Parathyroid adenoma (tissue), 2 donors: ENCODE measurements at regions not wholly inside any gene's neighbourhood (a gene's known extent, or its start where the extent isn't known, plus 50 kb on each side); places are given as distances from the start of the nearest gene placed in this dataset.

Experiments
- H2AFZ ChIP-seq: fragments of 300-600 bp; sonication (generic); one replicate; pipeline ENCODE4 v1.7.0; 2017; ENCODE audit warnings: antibody characterized with exemption, mild to moderate bottlenecking
- H3K27ac ChIP-seq: fragments of 300-600 bp; sonication (generic); one replicate; pipeline ENCODE4 v1.7.0; 2017
- H3K27me3 ChIP-seq: fragments of 300-600 bp; sonication (generic); one replicate; pipeline ENCODE4 v1.7.0; 2017; ENCODE audit warnings: low read length; ENCODE audit not compliant: control insufficient read depth, insufficient read depth
- H3K36me3 ChIP-seq: fragments of 300-600 bp; sonication (generic); one replicate; pipeline ENCODE4 v1.7.0; 2017; ENCODE audit warnings: low read length; ENCODE audit not compliant: control insufficient read depth, insufficient read depth
- H3K4me1 ChIP-seq: fragments of 300-600 bp; sonication (generic); one replicate; pipeline ENCODE4 v1.7.0; 2017; ENCODE audit warnings: control low read depth
- H3K4me2 ChIP-seq: fragments of 300-600 bp; sonication (generic); one replicate; pipeline ENCODE4 v1.7.0; 2017; ENCODE audit warnings: low read length
- H3K4me3 ChIP-seq: fragments of 300-600 bp; sonication (generic); one replicate; pipeline ENCODE4 v1.7.0; 2017; ENCODE audit warnings: low read depth, low read length
- H3K79me2 ChIP-seq: fragments of 300-600 bp; sonication (generic); one replicate; pipeline ENCODE4 v1.7.0; 2017; ENCODE audit warnings: control low read depth
- H3K9ac ChIP-seq: fragments of 300-600 bp; sonication (generic); one replicate; pipeline ENCODE4 v1.7.0; 2017; ENCODE audit warnings: mild to moderate bottlenecking
- H3K9me3 ChIP-seq: fragments of 300-600 bp; sonication (generic); one replicate; pipeline ENCODE4 v1.7.0; 2017; ENCODE audit warnings: low read length; ENCODE audit not compliant: control insufficient read depth
- TF ChIP-seq, protein P1 (sequence below): fragments of 300-600 bp; sonication (generic); IDR thresholded peaks from one replicate; pipeline ENCODE4 v1.7.0; 2017; ENCODE audit warnings: antibody characterized with exemption, mild to moderate bottlenecking
- donor health status: primary hyperparathyroidism.

DNA sequence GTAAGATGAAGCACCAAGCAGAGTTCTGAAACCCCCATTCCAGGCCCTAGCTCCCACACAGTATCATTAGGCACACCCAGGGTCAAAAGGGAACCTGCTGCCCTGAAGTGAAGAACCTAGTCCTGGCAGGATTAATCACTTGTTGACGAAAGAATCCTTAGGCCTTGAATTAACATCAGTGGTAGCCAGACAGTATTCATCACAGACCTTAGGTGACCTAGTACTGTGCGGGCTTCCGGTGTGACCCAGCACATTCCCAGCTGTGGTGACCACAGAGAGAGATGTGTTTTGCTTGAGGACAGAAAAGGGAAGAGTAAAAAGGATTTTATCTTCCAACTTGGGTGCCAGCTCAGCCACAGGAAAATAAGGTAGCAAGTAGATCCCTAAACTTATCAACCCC lies 1071.4 kb upstream of the FAM98A start:
- no peaks in the 10 kb centered on the region for H3K4me1 ChIP-seq
- TF ChIP-seq, protein P1, sequence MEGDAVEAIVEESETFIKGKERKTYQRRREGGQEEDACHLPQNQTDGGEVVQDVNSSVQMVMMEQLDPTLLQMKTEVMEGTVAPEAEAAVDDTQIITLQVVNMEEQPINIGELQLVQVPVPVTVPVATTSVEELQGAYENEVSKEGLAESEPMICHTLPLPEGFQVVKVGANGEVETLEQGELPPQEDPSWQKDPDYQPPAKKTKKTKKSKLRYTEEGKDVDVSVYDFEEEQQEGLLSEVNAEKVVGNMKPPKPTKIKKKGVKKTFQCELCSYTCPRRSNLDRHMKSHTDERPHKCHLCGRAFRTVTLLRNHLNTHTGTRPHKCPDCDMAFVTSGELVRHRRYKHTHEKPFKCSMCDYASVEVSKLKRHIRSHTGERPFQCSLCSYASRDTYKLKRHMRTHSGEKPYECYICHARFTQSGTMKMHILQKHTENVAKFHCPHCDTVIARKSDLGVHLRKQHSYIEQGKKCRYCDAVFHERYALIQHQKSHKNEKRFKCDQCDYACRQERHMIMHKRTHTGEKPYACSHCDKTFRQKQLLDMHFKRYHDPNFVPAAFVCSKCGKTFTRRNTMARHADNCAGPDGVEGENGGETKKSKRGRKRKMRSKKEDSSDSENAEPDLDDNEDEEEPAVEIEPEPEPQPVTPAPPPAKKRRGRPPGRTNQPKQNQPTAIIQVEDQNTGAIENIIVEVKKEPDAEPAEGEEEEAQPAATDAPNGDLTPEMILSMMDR = no peak
- no peaks in the 10 kb centered on the region for H3K9me3 ChIP-seq
- no peak overlapping the region for H3K27ac ChIP-seq
- no peaks in the 10 kb centered on the region for H3K36me3 ChIP-seq
- H3K4me2 ChIP-seq = no peak overlapping the region
- H3K27me3 ChIP-seq = no peaks in the 10 kb centered on the region
- H3K4me3 ChIP-seq = no peak overlapping the region
- no peak overlapping the region for H3K9ac ChIP-seq
- H3K79me2 ChIP-seq = no peaks in the 10 kb centered on the region
- H2AFZ ChIP-seq = no peak overlapping the region

DNA sequence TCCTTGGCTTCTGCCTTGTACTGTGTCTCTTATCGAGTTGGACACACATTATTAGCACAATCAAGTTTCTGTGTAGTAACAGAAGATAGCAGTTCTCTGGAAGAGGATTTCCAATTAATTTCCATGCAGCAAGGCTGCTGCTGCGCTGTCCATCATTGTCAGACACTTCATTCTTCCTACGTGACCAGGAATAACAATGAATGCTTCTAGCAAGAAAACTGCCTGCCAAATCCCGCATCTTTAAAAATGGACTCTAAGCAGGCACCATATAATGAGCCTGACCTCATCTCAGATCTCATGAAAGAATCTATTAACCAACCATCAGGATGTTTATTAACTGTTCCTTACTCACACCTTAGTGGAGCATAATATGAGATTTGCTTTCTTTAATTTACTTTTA lies 1067.7 kb upstream of the FAM98A start:
- no peak overlapping the region for H3K27ac ChIP-seq
- H3K79me2 ChIP-seq = no peaks in the 10 kb centered on the region
- H3K36me3 ChIP-seq = no peaks in the 10 kb centered on the region
- H3K9me3 ChIP-seq = no peaks in the 10 kb centered on the region
- H3K9ac ChIP-seq = no peak overlapping the region
- H3K4me3 ChIP-seq = no peak overlapping the region
- no peak overlapping the region for H2AFZ ChIP-seq
- no peaks in the 10 kb centered on the region for H3K4me1 ChIP-seq
- TF ChIP-seq, protein P1 = no peak
- H3K4me2 ChIP-seq = no peak overlapping the region
- H3K27me3 ChIP-seq = no peaks in the 10 kb centered on the region

DNA sequence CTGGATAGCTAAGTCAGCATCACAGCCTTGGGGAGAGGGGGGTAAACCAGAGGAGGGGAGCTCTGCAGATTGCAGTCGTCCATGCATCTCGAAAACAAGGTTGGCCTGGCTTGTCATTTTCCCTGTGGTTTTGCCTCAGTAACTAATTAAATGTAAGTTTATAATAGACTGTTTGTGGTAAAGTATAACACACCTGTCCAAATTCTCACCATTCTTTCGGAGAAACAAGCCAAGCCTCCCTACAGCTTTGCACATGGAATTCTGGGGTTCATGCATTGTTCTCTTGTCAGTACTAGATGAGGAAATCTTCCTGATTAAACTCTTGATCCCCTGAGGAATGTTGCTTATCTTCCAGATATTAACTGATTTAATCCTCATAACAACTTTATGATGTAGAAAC lies 1065.2 kb upstream of the FAM98A start:
- Histone ChIP-seq H3K4me3 (no peak overlapping the region), H3K9ac (no peak overlapping the region), H3K36me3 (no peaks in the 10 kb centered on the region), H3K27ac (no peak overlapping the region), H3K27me3 (no peaks in the 10 kb centered on the region), H3K79me2 (no peaks in the 10 kb centered on the region), H3K4me1 (no peaks in the 10 kb centered on the region), H3K9me3 (no peaks in the 10 kb centered on the region), H3K4me2 (no peak overlapping the region), H2AFZ (no peak overlapping the region)
- TF ChIP-seq, protein P1 = no peak

DNA sequence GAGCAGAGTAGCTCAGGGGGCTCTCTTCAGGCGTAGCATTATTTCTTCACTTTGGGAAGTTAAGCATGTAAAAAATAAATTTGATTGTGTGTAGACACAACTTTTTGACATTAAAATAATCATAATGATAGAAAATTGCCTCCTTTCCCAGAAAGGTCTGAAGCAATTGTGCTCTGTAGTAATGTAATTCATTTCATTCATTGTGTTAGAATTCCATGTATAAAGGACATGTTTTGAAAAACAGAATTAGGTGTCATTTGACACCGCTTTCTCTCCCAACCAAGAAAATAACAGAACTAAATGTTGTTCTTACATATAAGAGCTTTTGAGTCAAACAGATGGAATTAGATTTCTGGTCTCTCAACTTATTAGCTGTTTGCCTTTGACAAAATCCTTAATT lies 1064.2 kb upstream of the FAM98A start:
- no peak overlapping the region for H3K27ac ChIP-seq
- TF ChIP-seq, protein P1 = no peak
- H3K4me2 ChIP-seq = no peak overlapping the region
- H3K79me2 ChIP-seq = no peaks in the 10 kb centered on the region
- H3K36me3 ChIP-seq = no peaks in the 10 kb centered on the region
- H3K27me3 ChIP-seq = no peaks in the 10 kb centered on the region
- no peak overlapping the region for H2AFZ ChIP-seq
- no peaks in the 10 kb centered on the region for H3K9me3 ChIP-seq
- no peak overlapping the region for H3K4me3 ChIP-seq
- H3K4me1 ChIP-seq = no peaks in the 10 kb centered on the region
- H3K9ac ChIP-seq = no peak overlapping the region

DNA sequence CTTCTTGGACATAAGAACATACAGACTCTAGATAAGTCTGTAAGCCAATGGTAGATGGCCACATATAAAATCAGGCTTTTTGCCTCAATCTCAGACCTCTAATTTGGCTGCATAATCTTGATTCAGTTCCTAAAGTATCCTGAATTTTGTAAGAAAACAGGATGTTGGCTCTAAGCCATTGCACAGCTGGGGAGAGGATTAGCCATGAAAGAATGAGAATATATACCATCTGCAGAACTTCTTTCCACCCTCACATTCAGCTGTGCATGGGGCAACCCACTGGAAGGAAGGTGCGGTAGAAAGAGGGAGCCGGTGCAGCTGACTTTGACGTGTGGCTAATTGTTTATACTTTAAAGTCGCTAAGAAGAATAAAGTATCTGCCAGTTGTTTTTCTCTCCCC lies 1061.6 kb upstream of the FAM98A start:
- Histone ChIP-seq H3K36me3 (no peaks in the 10 kb centered on the region), H3K4me1 (no peaks in the 10 kb centered on the region), H3K27me3 (no peaks in the 10 kb centered on the region), H3K4me3 (no peak overlapping the region), H3K27ac (no peak overlapping the region), H3K4me2 (no peak overlapping the region), H2AFZ (no peak overlapping the region), H3K9me3 (no peaks in the 10 kb centered on the region), H3K9ac (no peak overlapping the region), H3K79me2 (no peaks in the 10 kb centered on the region)
- TF ChIP-seq, protein P1 = no peak
